DOHH2 (cell line): ENCODE measurements at regions not wholly inside any gene's neighbourhood (a gene's known extent, or its start where the extent isn't known, plus 50 kb on each side); places are given as distances from the start of the nearest gene placed in this dataset.

ENCODE experiments used
- CTCF ChIP-seq: fragments of 200-600 bp; sonication (generic); IDR thresholded peaks from one replicate; pipeline ENCODE4 v1.5.1; 2014; ENCODE audit warnings: antibody characterized with exemption, mild to moderate bottlenecking, low read depth, low read length; ENCODE audit not compliant: poor library complexity, severe bottlenecking
- EZH2phosphoT487 ChIP-seq: fragments of 200-600 bp; sonication (generic); IDR thresholded peaks from 2 replicates; pipeline ENCODE4 v1.6.1; 2017; ENCODE audit warnings: borderline replicate concordance, mild to moderate bottlenecking, antibody characterized with exemption, low read length, moderate library complexity, mixed read lengths

- no peak for TF ChIP-seq CTCF
- no peak for TF ChIP-seq EZH2phosphoT487
Measured at GRCh38 chr5:9865574-9865973, 235.4 kb upstream of the TAS2R1 start.
